ENCODE measurements at regions not wholly inside any gene's neighbourhood (a gene's known extent, or its start where the extent isn't known, plus 50 kb on each side); places are given as distances from the start of the nearest gene placed in this dataset.

DNA sequence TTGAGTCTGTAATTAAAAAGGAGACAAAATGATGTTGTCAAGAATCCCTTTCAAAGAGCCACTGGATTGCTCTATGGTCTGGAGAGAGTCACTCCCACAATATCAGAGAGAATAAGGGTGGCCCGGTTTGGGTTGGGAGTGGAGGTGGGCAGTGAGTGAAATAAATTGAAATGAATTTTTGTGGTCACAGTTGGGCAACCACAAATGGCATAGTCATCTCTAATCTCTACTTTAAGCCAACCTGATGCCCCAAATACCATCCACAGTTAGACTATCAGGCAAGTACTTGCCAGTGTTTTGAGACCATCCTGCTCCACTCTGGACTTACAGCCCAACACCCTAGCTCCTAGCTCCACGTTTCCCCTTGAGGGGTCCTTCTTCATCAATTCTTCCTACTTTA, 559.7 kb downstream of the BCL11A start:
- H3K4me2 ChIP-seq (ENCODE audit: insufficient read depth, low read length) = no peak overlapping the region
- DNase-seq (ENCODE audit: insufficient read length, low spot score, missing footprints) = no peak
- H3K4me1 ChIP-seq (ENCODE audit: insufficient read depth, low read length) = no peaks in the 10 kb centered on the region
- no peaks in the 10 kb centered on the region for H3K79me2 ChIP-seq (ENCODE audit: insufficient read depth, low read length)
- peaks cover 3% of the 10 kb centered on the region for H3K9me3 ChIP-seq (ENCODE audit: low read depth, low read length)
- H3K36me3 ChIP-seq (ENCODE audit: insufficient read depth, low read length) = no peaks in the 10 kb centered on the region
- TF ChIP-seq, protein P1, sequence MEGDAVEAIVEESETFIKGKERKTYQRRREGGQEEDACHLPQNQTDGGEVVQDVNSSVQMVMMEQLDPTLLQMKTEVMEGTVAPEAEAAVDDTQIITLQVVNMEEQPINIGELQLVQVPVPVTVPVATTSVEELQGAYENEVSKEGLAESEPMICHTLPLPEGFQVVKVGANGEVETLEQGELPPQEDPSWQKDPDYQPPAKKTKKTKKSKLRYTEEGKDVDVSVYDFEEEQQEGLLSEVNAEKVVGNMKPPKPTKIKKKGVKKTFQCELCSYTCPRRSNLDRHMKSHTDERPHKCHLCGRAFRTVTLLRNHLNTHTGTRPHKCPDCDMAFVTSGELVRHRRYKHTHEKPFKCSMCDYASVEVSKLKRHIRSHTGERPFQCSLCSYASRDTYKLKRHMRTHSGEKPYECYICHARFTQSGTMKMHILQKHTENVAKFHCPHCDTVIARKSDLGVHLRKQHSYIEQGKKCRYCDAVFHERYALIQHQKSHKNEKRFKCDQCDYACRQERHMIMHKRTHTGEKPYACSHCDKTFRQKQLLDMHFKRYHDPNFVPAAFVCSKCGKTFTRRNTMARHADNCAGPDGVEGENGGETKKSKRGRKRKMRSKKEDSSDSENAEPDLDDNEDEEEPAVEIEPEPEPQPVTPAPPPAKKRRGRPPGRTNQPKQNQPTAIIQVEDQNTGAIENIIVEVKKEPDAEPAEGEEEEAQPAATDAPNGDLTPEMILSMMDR (IDR thresholded peaks at IDR 0.05; ENCODE audit: extremely low read depth, low read depth, low read length) = no peak
- H3K27ac ChIP-seq (ENCODE audit: low read depth, low read length) = no peak overlapping the region
- H3K27me3 ChIP-seq (ENCODE audit: insufficient read depth, low read length) = no peaks in the 10 kb centered on the region
- no peak overlapping the region for H3K4me3 ChIP-seq (ENCODE audit: insufficient read depth, low read length)
- no peaks in the 10 kb centered on the region for H4K20me1 ChIP-seq (ENCODE audit: insufficient read depth, low read length)
- no peak overlapping the region for H2AFZ ChIP-seq (ENCODE audit: low read length)

DNA sequence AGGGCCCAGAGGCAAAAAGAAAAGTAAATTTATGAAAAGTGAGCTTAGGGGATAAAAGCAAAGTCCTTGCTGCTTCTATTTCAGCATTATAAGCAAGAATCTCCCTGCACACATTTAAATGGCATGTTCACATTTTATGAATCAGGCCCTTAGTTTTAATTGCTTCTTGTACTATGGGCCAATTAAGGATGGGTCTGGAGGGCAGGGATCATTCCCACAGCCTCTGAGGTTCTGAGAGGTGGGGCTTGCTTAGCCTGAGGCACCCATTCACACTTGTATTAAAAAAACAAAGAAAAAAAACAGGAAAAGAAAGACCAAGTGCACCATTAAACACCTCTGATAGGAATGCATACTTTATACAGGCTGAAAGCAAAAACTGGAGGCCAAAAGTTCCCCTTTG, 565.1 kb downstream of the BCL11A start:
- TF ChIP-seq, protein P1 (IDR thresholded peaks at IDR 0.05; ENCODE audit: extremely low read depth, low read depth, low read length) = no peak
- H3K27me3 ChIP-seq (ENCODE audit: insufficient read depth, low read length) = no peaks in the 10 kb centered on the region
- no peak overlapping the region for H3K27ac ChIP-seq (ENCODE audit: low read depth, low read length)
- H3K4me2 ChIP-seq (ENCODE audit: insufficient read depth, low read length) = no peak overlapping the region
- H3K4me3 ChIP-seq (ENCODE audit: insufficient read depth, low read length) = no peak overlapping the region
- no peaks in the 10 kb centered on the region for H3K79me2 ChIP-seq (ENCODE audit: insufficient read depth, low read length)
- no peaks in the 10 kb centered on the region for H3K36me3 ChIP-seq (ENCODE audit: insufficient read depth, low read length)
- no peaks in the 10 kb centered on the region for H4K20me1 ChIP-seq (ENCODE audit: insufficient read depth, low read length)
- no peak overlapping the region for H2AFZ ChIP-seq (ENCODE audit: low read length)
- H3K9me3 ChIP-seq (ENCODE audit: low read depth, low read length) = peaks cover 3% of the 10 kb centered on the region
- H3K4me1 ChIP-seq (ENCODE audit: insufficient read depth, low read length) = no peaks in the 10 kb centered on the region
- DNase-seq (ENCODE audit: insufficient read length, low spot score, missing footprints) = no peak

DNA sequence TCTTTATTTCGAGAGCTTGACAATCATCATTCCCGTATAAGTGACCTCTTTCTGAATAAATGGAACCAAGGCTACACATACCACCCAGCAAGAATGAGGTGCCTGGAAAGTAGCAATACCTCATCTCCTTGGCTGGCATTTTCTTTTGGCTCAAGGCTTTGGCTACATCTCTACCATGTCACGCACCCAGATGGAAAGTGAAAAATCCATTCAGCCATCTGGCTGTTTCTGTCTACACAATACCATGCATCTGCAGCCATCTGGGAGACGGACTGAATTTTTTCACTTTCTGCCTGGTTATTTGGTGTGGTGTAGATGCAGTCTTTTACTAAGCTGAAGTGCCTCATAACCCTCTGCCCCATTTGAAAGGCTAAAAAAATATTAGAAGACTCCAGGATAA, 566.9 kb downstream of the BCL11A start:
- Histone ChIP-seq H2AFZ (ENCODE audit: low read length) (no peak overlapping the region), H3K36me3 (ENCODE audit: insufficient read depth, low read length) (no peaks in the 10 kb centered on the region), H3K9me3 (ENCODE audit: low read depth, low read length) (peaks cover 3% of the 10 kb centered on the region), H4K20me1 (ENCODE audit: insufficient read depth, low read length) (no peaks in the 10 kb centered on the region), H3K4me1 (ENCODE audit: insufficient read depth, low read length) (no peaks in the 10 kb centered on the region), H3K27me3 (ENCODE audit: insufficient read depth, low read length) (no peaks in the 10 kb centered on the region), H3K79me2 (ENCODE audit: insufficient read depth, low read length) (no peaks in the 10 kb centered on the region), H3K4me2 (ENCODE audit: insufficient read depth, low read length) (no peak overlapping the region), H3K27ac (ENCODE audit: low read depth, low read length) (no peak overlapping the region), H3K4me3 (ENCODE audit: insufficient read depth, low read length) (no peak overlapping the region)
- no peak for DNase-seq (ENCODE audit: insufficient read length, low spot score, missing footprints)
- TF ChIP-seq, protein P1 (IDR thresholded peaks at IDR 0.05; ENCODE audit: extremely low read depth, low read depth, low read length) = no peak

DNA sequence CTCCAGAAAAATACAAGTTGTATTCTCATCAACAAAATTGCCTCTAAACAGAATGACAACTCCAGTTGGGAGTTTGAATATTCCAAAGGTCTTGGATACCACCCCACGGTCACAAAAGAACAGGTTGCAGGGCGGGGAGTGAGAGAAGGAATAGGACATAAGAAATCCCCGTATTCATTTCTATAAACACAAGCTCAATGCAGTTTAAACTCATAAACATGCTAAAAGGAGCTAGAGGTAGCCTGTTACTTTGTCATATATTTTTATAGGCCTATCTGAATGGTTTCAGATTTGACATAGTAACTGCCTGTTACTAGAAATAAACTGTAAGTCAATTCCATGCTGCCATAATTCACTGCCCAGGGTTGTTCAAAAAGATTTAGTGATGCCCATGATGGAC, 567.5 kb downstream of the BCL11A start:
- no peaks in the 10 kb centered on the region for H3K4me1 ChIP-seq (ENCODE audit: insufficient read depth, low read length)
- H4K20me1 ChIP-seq (ENCODE audit: insufficient read depth, low read length) = no peaks in the 10 kb centered on the region
- no peaks in the 10 kb centered on the region for H3K27me3 ChIP-seq (ENCODE audit: insufficient read depth, low read length)
- no peak overlapping the region for H3K4me2 ChIP-seq (ENCODE audit: insufficient read depth, low read length)
- TF ChIP-seq, protein P1 (IDR thresholded peaks at IDR 0.05; ENCODE audit: extremely low read depth, low read depth, low read length) = no peak
- H3K27ac ChIP-seq (ENCODE audit: low read depth, low read length) = no peak overlapping the region
- no peaks in the 10 kb centered on the region for H3K36me3 ChIP-seq (ENCODE audit: insufficient read depth, low read length)
- no peak overlapping the region for H3K4me3 ChIP-seq (ENCODE audit: insufficient read depth, low read length)
- H3K79me2 ChIP-seq (ENCODE audit: insufficient read depth, low read length) = no peaks in the 10 kb centered on the region
- H2AFZ ChIP-seq (ENCODE audit: low read length) = no peak overlapping the region
- H3K9me3 ChIP-seq (ENCODE audit: low read depth, low read length) = peaks cover 3% of the 10 kb centered on the region
- no peak for DNase-seq (ENCODE audit: insufficient read length, low spot score, missing footprints)

Measured in osteoblast (primary cell).